ENCODE measurements at regions not wholly inside any gene's neighbourhood (a gene's known extent, or its start where the extent isn't known, plus 50 kb on each side); places are given as distances from the start of the nearest gene placed in this dataset.

DNA sequence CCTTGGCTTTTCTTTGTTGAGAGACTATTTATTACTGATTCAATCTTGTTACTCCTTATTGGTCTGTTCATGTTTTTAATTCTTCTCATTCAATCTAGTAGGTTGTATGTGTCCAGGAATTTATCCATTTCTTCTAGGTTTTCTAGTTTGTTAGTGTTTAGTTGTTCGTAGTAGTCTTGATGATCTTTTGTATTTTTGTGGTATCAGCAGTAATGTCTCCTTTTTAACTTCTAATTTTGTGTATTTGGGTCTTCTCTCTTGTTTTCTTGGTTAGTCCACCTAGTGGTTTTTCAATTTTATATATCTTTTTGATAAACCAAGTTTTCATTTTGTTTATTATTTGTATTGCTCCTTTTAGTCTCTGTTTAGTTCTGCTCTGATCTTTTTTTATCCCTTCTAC is 546.9 kb upstream of the TPK1 start:
- FAIRE-seq (no peak), DNase-seq (ENCODE audit: low read depth, low spot score) (no peak)
- POLR2A ChIA-PET: no interaction called here
- BruUV-seq (replicated peaks): no TSS peak
- Histone ChIP-seq H3K27ac (ENCODE audit: insufficient read depth, low read depth, low read length) (no peak overlapping the region), H3K9ac (replicated peaks; ENCODE audit: extremely low read depth, insufficient read depth, low read length) (no peak overlapping the region), H4K20me1 (replicated peaks; ENCODE audit: control insufficient read depth, extremely low read depth, insufficient read depth, low read length) (no peaks in the 10 kb centered on the region), H3K9me3 (replicated peaks; ENCODE audit: control insufficient read depth, insufficient read depth, low read length) (no peaks in the 10 kb centered on the region), H3K4me1 (ENCODE audit: control insufficient read depth, extremely low read depth, insufficient read depth, low read length) (no peaks in the 10 kb centered on the region), H3K36me3 (ENCODE audit: control insufficient read depth in 2 of 2, extremely low read depth in 1 of 2, insufficient read depth in 2 of 2, low read length in 2 of 2) (no peaks in the 10 kb centered on the region), H2AFZ (ENCODE audit: low read depth, low read length) (no peak overlapping the region), H3K9me1 (replicated peaks; ENCODE audit: control insufficient read depth, extremely low read depth, insufficient read depth, low read length) (no peaks in the 10 kb centered on the region), H3K27me3 (ENCODE audit: control insufficient read depth in 2 of 2, insufficient read depth in 2 of 2, low read length in 2 of 2) (no peaks in the 10 kb centered on the region), H3K4me2 (ENCODE audit: insufficient read depth, low read length) (no peak overlapping the region), H3K79me2 (ENCODE audit: control insufficient read depth, insufficient read depth, low read length) (no peaks in the 10 kb centered on the region), H3K4me3 (replicated peaks in 1 of 3; ENCODE audit: insufficient read depth in 1 of 3, low read depth in 1 of 3, low read length in 3 of 3) (no peak overlapping the region)
- intact Hi-C loops (cut with micrococcal nuclease) (no loop called here), dilution Hi-C loops (cut with MboI; ENCODE audit: extremely low pct_ligation_motif_present, low sequenced_read_pairs) (no loop called here)
- CTCF ChIA-PET: no interaction called here
- TF ChIP-seq, protein P1, sequence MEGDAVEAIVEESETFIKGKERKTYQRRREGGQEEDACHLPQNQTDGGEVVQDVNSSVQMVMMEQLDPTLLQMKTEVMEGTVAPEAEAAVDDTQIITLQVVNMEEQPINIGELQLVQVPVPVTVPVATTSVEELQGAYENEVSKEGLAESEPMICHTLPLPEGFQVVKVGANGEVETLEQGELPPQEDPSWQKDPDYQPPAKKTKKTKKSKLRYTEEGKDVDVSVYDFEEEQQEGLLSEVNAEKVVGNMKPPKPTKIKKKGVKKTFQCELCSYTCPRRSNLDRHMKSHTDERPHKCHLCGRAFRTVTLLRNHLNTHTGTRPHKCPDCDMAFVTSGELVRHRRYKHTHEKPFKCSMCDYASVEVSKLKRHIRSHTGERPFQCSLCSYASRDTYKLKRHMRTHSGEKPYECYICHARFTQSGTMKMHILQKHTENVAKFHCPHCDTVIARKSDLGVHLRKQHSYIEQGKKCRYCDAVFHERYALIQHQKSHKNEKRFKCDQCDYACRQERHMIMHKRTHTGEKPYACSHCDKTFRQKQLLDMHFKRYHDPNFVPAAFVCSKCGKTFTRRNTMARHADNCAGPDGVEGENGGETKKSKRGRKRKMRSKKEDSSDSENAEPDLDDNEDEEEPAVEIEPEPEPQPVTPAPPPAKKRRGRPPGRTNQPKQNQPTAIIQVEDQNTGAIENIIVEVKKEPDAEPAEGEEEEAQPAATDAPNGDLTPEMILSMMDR (IDR thresholded peaks at IDR 0.05; ENCODE audit: extremely low read depth in 1 of 2, insufficient read depth in 1 of 2, low read depth in 1 of 2, low read length in 2 of 2): no peak
- TF ChIP-seq, protein P2, sequence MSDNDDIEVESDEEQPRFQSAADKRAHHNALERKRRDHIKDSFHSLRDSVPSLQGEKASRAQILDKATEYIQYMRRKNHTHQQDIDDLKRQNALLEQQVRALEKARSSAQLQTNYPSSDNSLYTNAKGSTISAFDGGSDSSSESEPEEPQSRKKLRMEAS (IDR thresholded peaks at IDR 0.05; ENCODE audit: insufficient read depth, insufficient read length): no peak
- no peak for TF ChIP-seq POLR2A (IDR thresholded peaks at IDR 0.05; ENCODE audit: low read depth, low read length)
- TF ChIP-seq MYC (IDR thresholded peaks at IDR 0.05; ENCODE audit: low read depth, low read length): no peak
- TF ChIP-seq JUN (IDR thresholded peaks at IDR 0.05; ENCODE audit: borderline replicate concordance, insufficient read depth, insufficient read length, low read depth): no peak
- no peak for TF ChIP-seq FOS (IDR thresholded peaks at IDR 0.05; ENCODE audit: borderline replicate concordance, insufficient read depth, low read length)

DNA sequence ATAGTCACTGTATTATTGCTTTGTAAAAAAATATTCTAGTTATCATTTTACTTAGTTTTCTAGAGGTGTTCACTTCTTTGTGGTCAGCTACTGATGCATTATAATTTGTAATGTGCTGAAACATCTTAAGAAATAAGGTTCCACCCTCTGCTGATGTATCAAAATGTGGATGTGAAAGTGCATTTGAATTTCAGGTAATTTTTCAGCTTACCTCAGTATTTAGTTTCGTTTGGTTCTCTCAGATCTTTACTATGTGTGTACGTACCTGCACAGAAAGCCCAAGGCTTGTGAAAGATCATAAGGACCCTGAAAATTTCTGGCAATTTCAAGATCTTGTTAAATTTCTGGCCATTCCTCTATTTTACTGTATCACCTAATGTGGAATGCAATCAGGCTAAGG is 542.3 kb upstream of the TPK1 start:
- FAIRE-seq (no peak), DNase-seq (ENCODE audit: low read depth, low spot score) (no peak)
- Histone ChIP-seq H3K4me2 (ENCODE audit: insufficient read depth, low read length) (no peak overlapping the region), H3K4me1 (ENCODE audit: control insufficient read depth, extremely low read depth, insufficient read depth, low read length) (no peaks in the 10 kb centered on the region), H3K79me2 (ENCODE audit: control insufficient read depth, insufficient read depth, low read length) (no peaks in the 10 kb centered on the region), H3K36me3 (ENCODE audit: control insufficient read depth in 2 of 2, extremely low read depth in 1 of 2, insufficient read depth in 2 of 2, low read length in 2 of 2) (no peaks in the 10 kb centered on the region), H3K4me3 (replicated peaks in 1 of 3; ENCODE audit: insufficient read depth in 1 of 3, low read depth in 1 of 3, low read length in 3 of 3) (no peak overlapping the region), H3K27ac (ENCODE audit: insufficient read depth, low read depth, low read length) (no peak overlapping the region), H3K9ac (replicated peaks; ENCODE audit: extremely low read depth, insufficient read depth, low read length) (no peak overlapping the region), H3K9me3 (replicated peaks; ENCODE audit: control insufficient read depth, insufficient read depth, low read length) (no peaks in the 10 kb centered on the region), H3K9me1 (replicated peaks; ENCODE audit: control insufficient read depth, extremely low read depth, insufficient read depth, low read length) (no peaks in the 10 kb centered on the region), H4K20me1 (replicated peaks; ENCODE audit: control insufficient read depth, extremely low read depth, insufficient read depth, low read length) (no peaks in the 10 kb centered on the region), H2AFZ (ENCODE audit: low read depth, low read length) (no peak overlapping the region), H3K27me3 (ENCODE audit: control insufficient read depth in 2 of 2, insufficient read depth in 2 of 2, low read length in 2 of 2) (no peaks in the 10 kb centered on the region)
- BruUV-seq (replicated peaks): no TSS peak
- POLR2A ChIA-PET: no interaction called here
- dilution Hi-C loops (cut with MboI; ENCODE audit: extremely low pct_ligation_motif_present, low sequenced_read_pairs) (no loop called here), intact Hi-C loops (cut with micrococcal nuclease) (no loop called here)
- TF ChIP-seq FOS (IDR thresholded peaks at IDR 0.05; ENCODE audit: borderline replicate concordance, insufficient read depth, low read length) (no peak), JUN (IDR thresholded peaks at IDR 0.05; ENCODE audit: borderline replicate concordance, insufficient read depth, insufficient read length, low read depth) (no peak), POLR2A (IDR thresholded peaks at IDR 0.05; ENCODE audit: low read depth, low read length) (no peak), GATA2 (IDR thresholded peaks at IDR 0.05; ENCODE audit: insufficient read depth, insufficient read length, low read depth, low read length) (no peak), MYC (IDR thresholded peaks at IDR 0.05; ENCODE audit: low read depth, low read length) (no peak), EZH2 (IDR thresholded peaks at IDR 0.05; ENCODE audit: borderline replicate concordance, low read depth, low read length, severe bottlenecking) (no peak)
- TF ChIP-seq, protein P2 (IDR thresholded peaks at IDR 0.05; ENCODE audit: insufficient read depth, insufficient read length): no peak
- TF ChIP-seq, protein P1 (IDR thresholded peaks at IDR 0.05; ENCODE audit: extremely low read depth in 1 of 2, insufficient read depth in 1 of 2, low read depth in 1 of 2, low read length in 2 of 2): no peak
- CTCF ChIA-PET: no interaction called here

All from endothelial cell of umbilical vein (primary cell).